ENCODE measurements at regions not wholly inside any gene's neighbourhood (a gene's known extent, or its start where the extent isn't known, plus 50 kb on each side); places are given as distances from the start of the nearest gene placed in this dataset.
"Not testable (repeated sequence)": the region's sequence is repeated elsewhere in the genome, so short reads cannot be mapped to it uniquely, and the experiment has no call there.

GRCh38 chr6:27558028-27558724 is 85.3 kb upstream of the ZNF184 start:
- POLR2A ChIA-PET = no interaction called here
- DNase-seq = no peak
- peaks cover 90% of the 10 kb centered on the region for H3K27me3 Mint-ChIP-seq
- H3K4me1 Mint-ChIP-seq = peaks cover 9% of the 10 kb centered on the region
- ATAC-seq (ENCODE audit: low read depth) = no peak
- peak overlapping the region; percentile 66 for H3K4me3 Mint-ChIP-seq
- peaks cover 4% of the 10 kb centered on the region for H3K9me3 Mint-ChIP-seq
- H3K27ac Mint-ChIP-seq = peak overlapping the region; percentile 18
- no peaks in the 10 kb centered on the region for H3K36me3 Mint-ChIP-seq

- Mint-ChIP-seq H3K4me3 (no peak overlapping the region), H3K36me3 (no peaks in the 10 kb centered on the region), H3K27ac (no peak overlapping the region), H3K27me3 (peaks cover 85% of the 10 kb centered on the region), H3K4me1 (peaks cover 11% of the 10 kb centered on the region), H3K9me3 (peaks cover 3% of the 10 kb centered on the region)
- POLR2A ChIA-PET = no interaction called here
- DNase-seq (no peak), ATAC-seq (ENCODE audit: low read depth) (no peak)
Measured at GRCh38 chr6:27556406-27556805, 83.5 kb upstream of the ZNF184 start.

GRCh38 chr6:27553123-27553904 is 80.4 kb upstream of the ZNF184 start:
- Mint-ChIP-seq H3K4me1 (peaks cover 11% of the 10 kb centered on the region), H3K36me3 (no peaks in the 10 kb centered on the region), H3K27me3 (peaks cover 83% of the 10 kb centered on the region), H3K27ac (peak overlapping the region; percentile 58), H3K9me3 (peaks cover 4% of the 10 kb centered on the region), H3K4me3 (peak overlapping the region; percentile 71)
- POLR2A ChIA-PET = interaction anchor here (0.9 kb wide), 1 partner anchor 80 kb away, joined by 3 read pairs; the partner anchor contains the start of gene ZNF184
- peak; percentile 39 for ATAC-seq (ENCODE audit: low read depth)
- DNase-seq = no peak

DNA sequence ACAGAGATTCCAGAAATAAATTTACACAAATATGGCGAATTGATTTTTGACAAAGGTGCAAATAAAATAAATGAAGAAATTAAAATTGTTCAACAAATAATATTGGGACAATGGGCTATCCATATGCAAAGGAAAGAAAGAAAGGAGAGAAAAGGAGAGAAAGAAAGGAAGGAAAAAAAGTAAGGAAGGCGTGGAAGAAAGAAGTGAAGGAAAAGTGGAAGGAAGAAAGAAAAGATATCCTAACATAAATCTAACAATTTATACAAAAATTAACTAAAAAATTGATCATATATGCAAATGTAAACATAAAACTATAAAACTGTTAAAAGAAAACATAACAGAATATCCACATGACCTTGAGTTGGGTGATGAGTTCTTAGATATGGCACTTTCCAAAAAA is 78.7 kb upstream of the ZNF184 start:
- no peak for DNase-seq
- POLR2A ChIA-PET = no interaction called here
- Mint-ChIP-seq H3K36me3 (no peaks in the 10 kb centered on the region), H3K4me3 (no peak overlapping the region), H3K4me1 (peaks cover 18% of the 10 kb centered on the region), H3K9me3 (peaks cover 10% of the 10 kb centered on the region), H3K27ac (no peak overlapping the region), H3K27me3 (peaks cover 81% of the 10 kb centered on the region)
- ATAC-seq (ENCODE audit: low read depth) = no peak

DNA sequence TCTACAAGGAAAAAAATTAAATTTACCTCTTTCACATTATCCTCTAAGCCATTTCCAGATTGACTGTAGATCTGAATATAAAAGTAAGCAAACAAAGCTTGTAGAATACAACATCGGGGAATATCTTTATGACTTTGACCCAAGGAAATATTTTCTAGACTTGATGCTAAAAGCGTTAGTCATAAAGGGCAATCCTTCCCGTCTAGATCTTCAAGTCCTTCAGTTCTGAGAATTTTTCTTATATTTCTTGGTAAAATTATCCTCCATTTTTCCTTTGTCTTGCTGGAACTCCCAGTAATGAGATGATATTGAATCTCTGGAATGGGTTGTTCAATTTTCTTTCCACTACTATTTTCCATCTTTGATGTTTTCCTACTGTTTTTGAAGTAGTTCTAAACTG is 77.8 kb upstream of the ZNF184 start:
- H3K36me3 Mint-ChIP-seq = no peaks in the 10 kb centered on the region
- ATAC-seq (ENCODE audit: low read depth) (no peak), DNase-seq (no peak)
- H3K9me3 Mint-ChIP-seq = peaks cover 12% of the 10 kb centered on the region
- H3K27ac Mint-ChIP-seq = no peak overlapping the region
- peaks cover 82% of the 10 kb centered on the region for H3K27me3 Mint-ChIP-seq
- no peak overlapping the region for H3K4me3 Mint-ChIP-seq
- POLR2A ChIA-PET = no interaction called here
- peaks cover 20% of the 10 kb centered on the region for H3K4me1 Mint-ChIP-seq

DNA sequence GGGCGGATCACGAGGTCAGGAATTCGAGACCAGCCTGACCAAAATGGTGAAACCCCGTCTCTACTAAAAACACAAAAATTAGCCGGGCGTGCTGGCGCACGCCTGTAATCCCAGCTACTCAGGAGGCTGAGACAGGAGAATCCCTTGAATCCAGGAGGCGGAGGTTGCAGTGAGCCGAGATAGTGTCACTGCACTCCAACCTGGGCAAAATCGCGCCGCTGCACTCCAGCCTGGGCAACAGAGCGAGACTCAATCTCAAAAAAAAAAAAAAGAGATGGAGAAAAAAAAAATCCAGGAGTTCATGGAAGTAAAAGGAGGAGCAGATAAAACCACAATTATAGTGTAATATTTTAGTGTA is 76.3 kb upstream of the ZNF184 start:
- Mint-ChIP-seq H3K4me1 (peaks cover 29% of the 10 kb centered on the region), H3K27me3 (peaks cover 87% of the 10 kb centered on the region), H3K9me3 (peaks cover 10% of the 10 kb centered on the region)
- H3K4me3 Mint-ChIP-seq; H3K36me3 Mint-ChIP-seq; ATAC-seq (ENCODE audit: low read depth); POLR2A ChIA-PET; DNase-seq; H3K27ac Mint-ChIP-seq: not testable (repeated sequence)

- POLR2A ChIA-PET = no interaction called here
- peak overlapping the region; percentile 68 for H3K4me3 Mint-ChIP-seq
- no peaks in the 10 kb centered on the region for H3K36me3 Mint-ChIP-seq
- peaks cover 24% of the 10 kb centered on the region for H3K4me1 Mint-ChIP-seq
- H3K27me3 Mint-ChIP-seq = peaks cover 86% of the 10 kb centered on the region
- DNase-seq (no peak), ATAC-seq (ENCODE audit: low read depth) (no peak)
- no peak overlapping the region for H3K27ac Mint-ChIP-seq
- peaks cover 10% of the 10 kb centered on the region for H3K9me3 Mint-ChIP-seq
Measured at GRCh38 chr6:27547157-27548075, 74.5 kb upstream of the ZNF184 start.

DNA sequence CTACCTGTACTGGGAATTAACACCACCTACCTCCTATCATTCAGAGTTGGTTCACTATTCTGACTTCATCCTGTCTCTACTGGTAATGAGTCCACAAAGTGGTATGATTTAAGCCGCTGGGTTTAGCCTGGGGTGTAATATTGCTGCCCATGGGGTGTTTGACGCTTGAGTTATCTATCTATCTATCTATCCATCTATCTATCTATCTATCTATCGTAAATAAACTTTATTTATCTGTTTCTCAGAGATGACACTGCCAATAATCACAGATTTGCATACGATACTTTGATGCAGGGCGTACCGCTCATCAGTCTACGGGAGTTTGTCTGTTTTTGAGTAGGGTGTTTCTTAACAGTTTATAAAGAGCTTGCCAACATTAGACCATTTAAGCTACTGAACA is 73.6 kb upstream of the ZNF184 start:
- Mint-ChIP-seq H3K27ac (no peak overlapping the region), H3K27me3 (peaks cover 92% of the 10 kb centered on the region), H3K4me1 (peaks cover 24% of the 10 kb centered on the region), H3K36me3 (no peaks in the 10 kb centered on the region), H3K9me3 (peaks cover 10% of the 10 kb centered on the region), H3K4me3 (no peak overlapping the region)
- ATAC-seq (ENCODE audit: low read depth) (no peak), DNase-seq (no peak)
- POLR2A ChIA-PET = no interaction called here

- peak; percentile 45 for DNase-seq
- no peaks in the 10 kb centered on the region for H3K36me3 Mint-ChIP-seq
- H3K4me1 Mint-ChIP-seq = peaks cover 24% of the 10 kb centered on the region
- POLR2A ChIA-PET = no interaction called here
- H3K4me3 Mint-ChIP-seq = peak overlapping the region; percentile 55
- peaks cover 8% of the 10 kb centered on the region for H3K9me3 Mint-ChIP-seq
- no peak for ATAC-seq (ENCODE audit: low read depth)
- H3K27me3 Mint-ChIP-seq = peaks cover 92% of the 10 kb centered on the region
- peak overlapping the region; percentile 24 for H3K27ac Mint-ChIP-seq
Measured at GRCh38 chr6:27545271-27546046, 72.6 kb upstream of the ZNF184 start.

GRCh38 chr6:27544612-27545260 is 71.8 kb upstream of the ZNF184 start:
- DNase-seq (no peak), ATAC-seq (ENCODE audit: low read depth) (no peak)
- peaks cover 8% of the 10 kb centered on the region for H3K9me3 Mint-ChIP-seq
- H3K4me1 Mint-ChIP-seq = peaks cover 24% of the 10 kb centered on the region
- H3K36me3 Mint-ChIP-seq = no peaks in the 10 kb centered on the region
- no peak overlapping the region for H3K27ac Mint-ChIP-seq
- H3K4me3 Mint-ChIP-seq = peak overlapping the region; percentile 55
- H3K27me3 Mint-ChIP-seq = peaks cover 90% of the 10 kb centered on the region
- POLR2A ChIA-PET = no interaction called here

DNA sequence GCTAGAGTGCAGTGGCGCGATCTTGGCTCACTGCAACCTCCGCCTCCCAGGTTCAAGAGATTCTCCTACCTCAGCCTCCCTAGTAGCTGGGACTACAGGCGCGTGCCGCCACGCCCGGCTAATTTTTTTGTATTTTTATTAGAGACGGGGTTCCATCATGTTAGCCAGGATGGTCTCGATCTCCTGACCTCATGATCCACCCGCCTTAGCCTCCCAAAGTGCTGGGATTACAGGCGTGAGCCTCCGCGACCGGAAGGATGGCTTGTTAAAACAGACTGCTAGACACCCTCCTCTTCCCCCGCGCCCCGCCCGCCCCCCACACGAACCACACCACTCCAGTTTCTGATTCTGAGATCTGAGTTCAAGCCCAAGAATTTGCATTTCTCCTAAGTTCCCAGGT is 71.2 kb upstream of the ZNF184 start:
- POLR2A ChIA-PET; DNase-seq; H3K36me3 Mint-ChIP-seq; H3K9me3 Mint-ChIP-seq; H3K27ac Mint-ChIP-seq; ATAC-seq (ENCODE audit: low read depth): not testable (repeated sequence)
- Mint-ChIP-seq H3K4me1 (peaks cover 24% of the 10 kb centered on the region), H3K4me3 (peak overlapping the region; percentile 55), H3K27me3 (peaks cover 93% of the 10 kb centered on the region)

DNA sequence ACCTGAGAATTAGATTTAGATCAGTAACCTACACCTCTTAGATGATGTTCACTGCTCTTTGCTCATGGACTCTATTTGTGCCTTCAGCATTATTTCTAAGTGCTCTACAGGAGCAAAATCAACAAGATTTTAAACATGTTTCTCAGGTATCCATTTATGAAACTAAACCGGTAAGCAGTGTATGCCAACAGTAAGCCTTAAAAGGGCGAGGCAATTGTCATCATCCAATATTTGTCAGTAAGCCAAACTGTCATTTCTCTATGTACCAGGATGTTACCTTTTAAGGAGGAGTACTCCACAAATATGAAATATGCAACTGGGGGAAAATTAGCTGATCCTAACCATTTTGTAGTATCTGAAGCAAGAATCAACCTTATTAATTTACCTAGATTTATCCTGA is 69.6 kb upstream of the ZNF184 start:
- Mint-ChIP-seq H3K36me3 (no peaks in the 10 kb centered on the region), H3K4me1 (peaks cover 14% of the 10 kb centered on the region), H3K4me3 (no peak overlapping the region), H3K27ac (no peak overlapping the region), H3K9me3 (peaks cover 8% of the 10 kb centered on the region), H3K27me3 (peaks cover 91% of the 10 kb centered on the region)
- no peak for DNase-seq
- POLR2A ChIA-PET = no interaction called here
- ATAC-seq (ENCODE audit: low read depth) = no peak

Measured in activated naive CD8-positive, alpha-beta T cell treated with anti-CD3 and anti-CD28 coated beads, Interleukin-2, amount 10 ng/mL, durations not matched to agents 7 days and 5 days (primary cell).